AG10803 (cell line): ENCODE measurements at regions not wholly inside any gene's neighbourhood (a gene's known extent, or its start where the extent isn't known, plus 50 kb on each side); places are given as distances from the start of the nearest gene placed in this dataset.
A peak's percentile ranks its signal among the peaks of the same experiment; 100 is the strongest.

ENCODE experiments used
- DNase-seq: peaks from one replicate; pipeline ENCODE4 v3.0.0; 2010; ENCODE audit warnings: low read depth
- H3K4me3 ChIP-seq: 2 replicates; pipeline ENCODE4 v1.5.1; 2011; ENCODE audit warnings: mild to moderate bottlenecking, low read length, control low read depth
- TF ChIP-seq, protein P1 (sequence below): conservative IDR thresholded peaks from 2 replicates; pipeline ENCODE4 v1.5.1; 2011; ENCODE audit warnings: mild to moderate bottlenecking, low read length, control low read depth, inconsistent platforms

DNA sequence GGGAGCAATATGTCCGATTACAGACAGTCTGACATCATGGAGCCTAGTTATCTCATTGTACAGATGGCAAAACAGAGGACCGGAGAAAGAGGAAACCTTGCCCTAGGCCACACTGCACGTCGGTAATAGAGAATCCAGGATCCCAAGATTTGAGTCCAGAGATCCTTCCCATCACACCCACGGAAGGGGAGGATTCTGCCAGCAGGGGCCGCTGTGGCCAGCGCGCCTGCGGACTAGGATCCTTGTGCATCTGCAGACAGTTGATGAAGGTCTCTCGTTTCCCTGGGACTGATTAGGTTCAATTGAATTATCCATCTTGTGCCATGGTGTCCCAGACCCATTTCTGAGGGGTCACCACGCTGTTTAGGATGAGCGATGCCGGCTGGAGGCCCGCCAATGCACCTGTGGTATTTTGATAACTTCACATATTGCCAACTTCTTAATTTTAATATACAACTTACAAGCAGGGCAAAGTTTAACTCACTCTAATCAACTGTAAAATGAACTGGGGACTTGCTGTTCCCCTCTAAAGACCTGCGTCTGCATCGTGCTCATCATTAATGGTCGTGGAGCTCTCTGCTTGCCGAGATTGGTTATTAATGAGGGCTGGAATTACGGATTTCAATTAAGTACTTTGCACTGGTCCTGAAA, 592.7 kb upstream of the BRINP1 start:
- no peak for DNase-seq
- TF ChIP-seq, protein P1, sequence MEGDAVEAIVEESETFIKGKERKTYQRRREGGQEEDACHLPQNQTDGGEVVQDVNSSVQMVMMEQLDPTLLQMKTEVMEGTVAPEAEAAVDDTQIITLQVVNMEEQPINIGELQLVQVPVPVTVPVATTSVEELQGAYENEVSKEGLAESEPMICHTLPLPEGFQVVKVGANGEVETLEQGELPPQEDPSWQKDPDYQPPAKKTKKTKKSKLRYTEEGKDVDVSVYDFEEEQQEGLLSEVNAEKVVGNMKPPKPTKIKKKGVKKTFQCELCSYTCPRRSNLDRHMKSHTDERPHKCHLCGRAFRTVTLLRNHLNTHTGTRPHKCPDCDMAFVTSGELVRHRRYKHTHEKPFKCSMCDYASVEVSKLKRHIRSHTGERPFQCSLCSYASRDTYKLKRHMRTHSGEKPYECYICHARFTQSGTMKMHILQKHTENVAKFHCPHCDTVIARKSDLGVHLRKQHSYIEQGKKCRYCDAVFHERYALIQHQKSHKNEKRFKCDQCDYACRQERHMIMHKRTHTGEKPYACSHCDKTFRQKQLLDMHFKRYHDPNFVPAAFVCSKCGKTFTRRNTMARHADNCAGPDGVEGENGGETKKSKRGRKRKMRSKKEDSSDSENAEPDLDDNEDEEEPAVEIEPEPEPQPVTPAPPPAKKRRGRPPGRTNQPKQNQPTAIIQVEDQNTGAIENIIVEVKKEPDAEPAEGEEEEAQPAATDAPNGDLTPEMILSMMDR, result peak; percentile 58
- no peak overlapping the region for H3K4me3 ChIP-seq

- TF ChIP-seq, protein P1, result no peak
- DNase-seq, result peak; percentile 77
- no peak overlapping the region for H3K4me3 ChIP-seq
Measured at GRCh38 chr9:119959846-119960545, 590.8 kb upstream of the BRINP1 start.

GRCh38 chr9:119956111-119956510, 586.9 kb upstream of the BRINP1 start:
- TF ChIP-seq, protein P1, result no peak
- no peak overlapping the region for H3K4me3 ChIP-seq
- peak; percentile 39 for DNase-seq

DNA sequence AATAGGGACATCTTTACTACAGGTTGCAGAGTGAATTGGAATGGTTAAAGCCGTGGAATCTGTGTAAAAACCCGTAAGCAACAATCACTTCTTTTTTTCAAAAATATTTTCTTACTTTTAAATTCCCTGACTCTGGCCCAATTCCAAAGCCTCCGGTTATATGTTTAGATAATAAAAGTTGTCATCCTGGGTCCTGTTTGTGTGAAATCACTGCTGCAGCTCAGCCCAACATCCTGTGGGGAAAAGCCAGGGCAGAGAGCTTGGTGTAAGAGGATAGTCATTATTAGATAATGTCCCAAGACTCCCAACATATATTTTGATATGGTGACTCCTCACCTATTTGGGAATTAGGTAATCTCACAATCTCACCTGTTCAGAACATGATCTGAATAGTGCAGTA, 586.0 kb upstream of the BRINP1 start:
- TF ChIP-seq, protein P1, result no peak
- no peak overlapping the region for H3K4me3 ChIP-seq
- peak; percentile 56 for DNase-seq

DNA sequence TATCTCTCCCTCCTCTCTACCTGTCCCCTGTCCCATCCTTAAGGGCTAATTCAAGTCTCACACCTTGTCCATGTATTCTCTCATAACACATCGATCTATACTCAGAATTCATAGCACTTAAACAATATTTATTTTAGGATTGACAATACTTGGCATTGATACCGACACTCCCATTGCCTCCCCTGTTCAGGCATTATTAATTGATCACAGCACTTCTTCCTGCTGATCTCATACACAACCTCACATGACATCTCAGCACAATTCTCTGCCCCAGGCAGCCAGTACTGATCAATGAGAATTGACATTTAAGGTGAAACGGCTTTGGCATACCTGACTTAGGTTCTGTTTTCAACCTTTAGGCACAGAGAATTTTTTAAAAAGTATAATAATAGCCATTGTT, 582.4 kb upstream of the BRINP1 start:
- peak; percentile 60 for DNase-seq
- H3K4me3 ChIP-seq, result no peak overlapping the region

DNA sequence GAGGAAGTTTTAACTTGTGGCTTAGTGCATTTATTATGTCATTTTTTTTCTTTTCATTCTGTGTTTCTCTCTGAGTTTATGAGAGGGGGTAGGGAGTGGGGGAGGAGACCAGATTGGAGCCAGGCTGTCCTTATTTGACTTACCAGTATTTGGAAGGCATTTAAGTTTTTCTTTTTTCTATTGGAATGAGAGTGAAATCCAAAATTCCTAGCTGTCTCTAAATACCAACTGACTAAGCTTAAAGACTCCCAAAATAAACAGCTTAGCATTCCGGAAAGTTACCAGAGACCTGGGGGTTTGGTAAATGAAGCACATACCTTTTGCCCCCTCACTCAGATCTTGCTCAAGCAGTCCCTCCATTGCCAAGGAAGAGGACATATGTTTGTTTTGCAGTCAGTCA, 581.9 kb upstream of the BRINP1 start:
- peak; percentile 100 for DNase-seq
- no peak overlapping the region for H3K4me3 ChIP-seq
- TF ChIP-seq, protein P1, result no peak

More for the DNA sequence above, 582.4 kb upstream of the BRINP1 start:
- TF ChIP-seq, protein P1, result no peak

GRCh38 chr9:119945686-119946085, 576.5 kb upstream of the BRINP1 start:
- no peak for DNase-seq
- TF ChIP-seq, protein P1, result no peak
- no peak overlapping the region for H3K4me3 ChIP-seq
